SK-N-MC (cell line): ENCODE measurements at regions not wholly inside any gene's neighbourhood (a gene's known extent, or its start where the extent isn't known, plus 50 kb on each side); places are given as distances from the start of the nearest gene placed in this dataset.

Source experiments
- DNase-seq: peaks from one replicate; pipeline ENCODE4 v3.0.0-alpha.2; 2011; ENCODE audit warnings: low read depth, low spot score
- H3K27ac ChIP-seq: fragments of 200-600 bp; sonication (generic); 2 replicates; pipeline ENCODE4 v1.5.1; 2016; ENCODE audit warnings: mixed run types
- H3K36me3 ChIP-seq: fragments of 200-600 bp; sonication (generic); 2 replicates; pipeline ENCODE4 v1.6.1; 2017; ENCODE audit warnings: antibody characterized with exemption, low read length, mixed read lengths; ENCODE audit not compliant: insufficient read depth
- H3K4me3 ChIP-seq: fragments of 200-600 bp; sonication (generic); 2 replicates; pipeline ENCODE4 v1.5.1; 2016
- H3K9ac ChIP-seq: fragments of 200-600 bp; sonication (generic); 2 replicates; pipeline ENCODE4 v1.8.0; 2017; ENCODE audit warnings: mixed run types, mixed read lengths; ENCODE audit not compliant: insufficient read length
- H3K9me3 ChIP-seq: fragments of 200-600 bp; sonication (generic); 2 replicates; pipeline ENCODE4 v1.6.1; 2017; ENCODE audit warnings: low read depth, mild to moderate bottlenecking, antibody characterized with exemption, low read length, moderate library complexity, mixed read lengths
- EZH2 ChIP-seq: fragments of 200-600 bp; sonication (generic); IDR thresholded peaks from one replicate; pipeline ENCODE4 v1.6.1; 2017; ENCODE audit warnings: antibody characterized with exemption
- FOXP2 ChIP-seq: optimal IDR thresholded peaks from 2 replicates; pipeline ENCODE3; 2011; ENCODE audit warnings: mild to moderate bottlenecking, moderate library complexity; ENCODE audit not compliant: insufficient read depth; ENCODE audit errors: extremely low read length, control extremely low read depth
- POLR2AphosphoS5 ChIP-seq: IDR thresholded peaks from 2 replicates; pipeline ENCODE4 v1.6.1; 2012; ENCODE audit warnings: mild to moderate bottlenecking, low read depth, low read length, borderline replicate concordance

GRCh38 chr18:78113136-78113939 lies 863.7 kb downstream of the GALR1 start:
- no peak for TF ChIP-seq POLR2AphosphoS5
- no peak for TF ChIP-seq FOXP2
- no peak for TF ChIP-seq EZH2
- Histone ChIP-seq H3K9ac (no peak overlapping the region), H3K36me3 (no peaks in the 10 kb centered on the region), H3K9me3 (no peaks in the 10 kb centered on the region), H3K4me3 (no peak overlapping the region), H3K27ac (no peak overlapping the region)
- DNase-seq = no peak

GRCh38 chr18:78113940-78114251 lies 864.2 kb downstream of the GALR1 start:
- Histone ChIP-seq H3K9ac (no peak overlapping the region), H3K9me3 (no peaks in the 10 kb centered on the region), H3K4me3 (no peak overlapping the region), H3K27ac (no peak overlapping the region), H3K36me3 (no peaks in the 10 kb centered on the region)
- no peak for DNase-seq
- TF ChIP-seq EZH2 = no peak
- TF ChIP-seq POLR2AphosphoS5 = no peak
- no peak for TF ChIP-seq FOXP2

GRCh38 chr18:78115896-78116561 lies 863.6 kb upstream of the SALL3 start:
- Histone ChIP-seq H3K9ac (no peak overlapping the region), H3K36me3 (no peaks in the 10 kb centered on the region), H3K4me3 (no peak overlapping the region), H3K27ac (no peak overlapping the region), H3K9me3 (no peaks in the 10 kb centered on the region)
- TF ChIP-seq EZH2 = no peak
- TF ChIP-seq POLR2AphosphoS5 = no peak
- no peak for TF ChIP-seq FOXP2
- DNase-seq = no peak

GRCh38 chr18:78123144-78123909 lies 856.3 kb upstream of the SALL3 start:
- no peak for TF ChIP-seq POLR2AphosphoS5
- TF ChIP-seq EZH2 = no peak
- no peak for TF ChIP-seq FOXP2
- no peak overlapping the region for H3K9ac ChIP-seq
- no peak overlapping the region for H3K27ac ChIP-seq
- H3K36me3 ChIP-seq = no peaks in the 10 kb centered on the region
- H3K9me3 ChIP-seq = no peaks in the 10 kb centered on the region
- no peak overlapping the region for H3K4me3 ChIP-seq
- no peak for DNase-seq

- no peak for DNase-seq
- H3K9me3 ChIP-seq = no peaks in the 10 kb centered on the region
Observed at GRCh38 chr18:78123926-78124797, 855.5 kb upstream of the SALL3 start.

GRCh38 chr18:78125206-78125896 lies 854.3 kb upstream of the SALL3 start:
- DNase-seq = no peak
- TF ChIP-seq EZH2 (no peak), FOXP2 (no peak), POLR2AphosphoS5 (no peak)
- no peaks in the 10 kb centered on the region for H3K9me3 ChIP-seq
- H3K4me3 ChIP-seq = no peak overlapping the region
- no peaks in the 10 kb centered on the region for H3K36me3 ChIP-seq
- H3K27ac ChIP-seq = no peak overlapping the region
- H3K9ac ChIP-seq = no peak overlapping the region

More at GRCh38 chr18:78123926-78124797, 855.5 kb upstream of the SALL3 start:
- Histone ChIP-seq H3K4me3 (no peak overlapping the region), H3K27ac (no peak overlapping the region), H3K9ac (no peak overlapping the region), H3K36me3 (no peaks in the 10 kb centered on the region)
- TF ChIP-seq POLR2AphosphoS5 (no peak), EZH2 (no peak), FOXP2 (no peak)

- no peak for TF ChIP-seq POLR2AphosphoS5
- TF ChIP-seq EZH2 = no peak
- no peak for TF ChIP-seq FOXP2
Observed at GRCh38 chr18:78126106-78126505, 853.5 kb upstream of the SALL3 start.

More at GRCh38 chr18:78126106-78126505, 853.5 kb upstream of the SALL3 start:
- Histone ChIP-seq H3K27ac (no peak overlapping the region), H3K9me3 (no peaks in the 10 kb centered on the region), H3K36me3 (no peaks in the 10 kb centered on the region), H3K9ac (no peak overlapping the region), H3K4me3 (no peak overlapping the region)
- DNase-seq = no peak
